DMS153 treated with DMSO at 0.1 percent for 48 hours (cell line): ENCODE measurements at regions not wholly inside any gene's neighbourhood (a gene's known extent, or its start where the extent isn't known, plus 50 kb on each side); places are given as distances from the start of the nearest gene placed in this dataset.

Experiments
- DNase-seq: peaks from one replicate; lab custom pipeline; 2025; ENCODE audit not compliant: unreplicated experiment; lab: John Stamatoyannopoulos, UW

- DNase-seq: no peak
Observed at GRCh38 chr18:37661061-37661460, 95.5 kb upstream of the CELF4 start.

- DNase-seq: no peak
Observed at GRCh38 chr18:37660658-37661057, 95.1 kb upstream of the CELF4 start.

GRCh38 chr18:37659906-37660305 is 94.3 kb upstream of the CELF4 start:
- no peak for DNase-seq

GRCh38 chr18:37658894-37659293 is 93.3 kb upstream of the CELF4 start:
- no peak for DNase-seq

- no peak for DNase-seq
Observed at GRCh38 chr18:37657493-37657892, 91.9 kb upstream of the CELF4 start.

GRCh38 chr18:37654731-37655369 is 89.3 kb upstream of the CELF4 start:
- DNase-seq: no peak

GRCh38 chr18:37654034-37654433 is 88.4 kb upstream of the CELF4 start:
- DNase-seq: no peak

GRCh38 chr18:37653618-37654017 is 88.0 kb upstream of the CELF4 start:
- DNase-seq: no peak

- no peak for DNase-seq
Observed at GRCh38 chr18:37649930-37650329, 84.3 kb upstream of the CELF4 start.

- DNase-seq: no peak
Observed at GRCh38 chr18:37649416-37649815, 83.8 kb upstream of the CELF4 start.

GRCh38 chr18:37641573-37641972 is 76.0 kb upstream of the CELF4 start:
- no peak for DNase-seq

GRCh38 chr18:37640504-37640903 is 74.9 kb upstream of the CELF4 start:
- no peak for DNase-seq

GRCh38 chr18:37639846-37640245 is 74.2 kb upstream of the CELF4 start:
- no peak for DNase-seq

- no peak for DNase-seq
Observed at GRCh38 chr18:37637478-37637850, 71.9 kb upstream of the CELF4 start.

GRCh38 chr18:37636831-37637477 is 71.4 kb upstream of the CELF4 start:
- DNase-seq: no peak

GRCh38 chr18:37634516-37634915 is 68.9 kb upstream of the CELF4 start:
- DNase-seq: no peak

GRCh38 chr18:37631422-37631821 is 65.8 kb upstream of the CELF4 start:
- DNase-seq: no peak

- no peak for DNase-seq
Observed at GRCh38 chr18:37630334-37630733, 64.7 kb upstream of the CELF4 start.

- no peak for DNase-seq
Observed at GRCh38 chr18:37628470-37629220, 63.0 kb upstream of the CELF4 start.

- no peak for DNase-seq
Observed at GRCh38 chr18:37624318-37624717, 58.7 kb upstream of the CELF4 start.

- no peak for DNase-seq
Observed at GRCh38 chr18:37619964-37620363, 54.4 kb upstream of the CELF4 start.

GRCh38 chr18:37617623-37618022 is 52.0 kb upstream of the CELF4 start:
- DNase-seq: no peak
